GM12878 (cell line): ENCODE measurements at regions not wholly inside any gene's neighbourhood (a gene's known extent, or its start where the extent isn't known, plus 50 kb on each side); places are given as distances from the start of the nearest gene placed in this dataset.

Experiments used
- ATAC-seq: fragments of 200-7000 bp; cut with Tn5 transposase; 3 replicates; pipeline ENCODE4 v1.9.1; 2020; ENCODE audit warnings: mild to moderate bottlenecking, moderate library complexity
- BruUV-seq: library from RNA; stranded (reverse); fragments of 400-500 nt; replicated peaks from 2 replicates; lab custom pipeline; 2021; lab: Mats Ljungman, UMichigan
- CTCF ChIA-PET: fragments of 300-600 bp; sonication (Branson Sonifier 250); formaldehyde crosslinking; extraction: SDS; loops from one replicate; lab custom pipeline; 2021; ENCODE audit warnings: inconsistent platforms; lab: Yijun Ruan, JAX
- POLR2A ChIA-PET: fragments of 350-600 bp; formaldehyde crosslinking; extraction: SDS; loops from one replicate; lab custom pipeline; 2021; ENCODE audit warnings: inconsistent platforms; lab: Charles Lee
- RAD21 ChIA-PET: fragments of 300-600 bp; sonication (Branson Sonifier 250); formaldehyde crosslinking; loops from one replicate; lab custom pipeline; 2023; ENCODE audit warnings: antibody characterized with exemption; ENCODE audit not compliant: unreplicated experiment; lab: Charles Lee
- SMC1A ChIA-PET: fragments of 300-600 bp; sonication (Branson Sonifier 250); formaldehyde crosslinking; loops from one replicate; lab custom pipeline; 2023; ENCODE audit not compliant: unreplicated experiment, uncharacterized antibody; lab: Charles Lee
- DNase-seq: peaks from one replicate; pipeline ENCODE4 v3.0.0-alpha.2; 2011; ENCODE audit warnings: low read depth, low spot score
- FAIRE-seq: peaks from 3 replicates; lab custom pipeline; 2011; peaks lifted over from hg19 to GRCh38; lab: Jason Lieb, UNC
- H2AFZ ChIP-seq: 2 replicates; pipeline ENCODE4 v1.6.0; 2011; ENCODE audit warnings: low read depth, low read length, control low read depth; ENCODE audit not compliant: control insufficient read depth
- H3K27ac ChIP-seq: 2 replicates; pipeline ENCODE4 v1.5.1; 2011; ENCODE audit warnings: control low read depth; ENCODE audit not compliant: control insufficient read depth, insufficient read depth
- H3K27me3 ChIP-seq, 2 experiments: replicated peaks in 1 of 2; 2 replicates each; pipeline versions ENCODE4 v1.6.0 to v1.6.1; 2011; ENCODE audit warnings: low read length in 1 of 2; ENCODE audit not compliant: control insufficient read depth in 2 of 2, insufficient read depth in 2 of 2
- H3K36me3 ChIP-seq, 2 experiments: 2 replicates each; pipeline ENCODE4 v1.5.1; 2011; ENCODE audit warnings: low read length in 1 of 2; ENCODE audit not compliant: control insufficient read depth in 2 of 2, insufficient read depth in 2 of 2
- H3K4me1 ChIP-seq: 2 replicates; pipeline ENCODE4 v1.6.1; 2011; ENCODE audit warnings: mild to moderate bottlenecking, low read length, moderate library complexity, mixed read lengths; ENCODE audit not compliant: control insufficient read depth, insufficient read depth
- H3K4me2 ChIP-seq: 2 replicates; pipeline ENCODE4 v1.6.0; 2011; ENCODE audit warnings: control low read depth; ENCODE audit not compliant: control insufficient read depth, insufficient read depth
- H3K4me3 ChIP-seq: fragments of 200-600 bp; sonication (generic); 2 replicates; pipeline ENCODE4 v1.5.1; 2016
- H3K79me2 ChIP-seq: 2 replicates; pipeline ENCODE4 v1.6.0; 2011; ENCODE audit warnings: low read length; ENCODE audit not compliant: control insufficient read depth, insufficient read depth
- H3K9ac ChIP-seq: 2 replicates; pipeline ENCODE4 v1.8.0; 2011; ENCODE audit warnings: low read length, control low read depth, mixed read lengths; ENCODE audit not compliant: control insufficient read depth, insufficient read depth
- H3K9me3 ChIP-seq: replicated peaks from 3 replicates; pipeline ENCODE4 v1.5.1; 2011; ENCODE audit warnings: mild to moderate bottlenecking, low read length; ENCODE audit not compliant: control insufficient read depth, insufficient read depth
- H4K20me1 ChIP-seq: 2 replicates; pipeline ENCODE4 v1.6.0; 2011; ENCODE audit not compliant: control insufficient read depth, insufficient read depth
- BHLHE40 ChIP-seq, 2 experiments: fragments of 450-650 bp in 1 of 2; IDR thresholded peaks; 2 replicates each; pipeline ENCODE4 v1.6.1; 2011 to 2017; ENCODE audit warnings: low read depth in 2 of 2, borderline replicate concordance in 1 of 2, improper control_type of control experiment in 1 of 2, low read length in 1 of 2, mild to moderate bottlenecking in 1 of 2
- EP300 ChIP-seq, 2 experiments: fragments of 150-350 bp in 1 of 2; IDR thresholded peaks; 2 replicates each; pipeline ENCODE4 v1.6.1; 2011 to 2012; ENCODE audit warnings: low read depth in 2 of 2, low read length in 2 of 2, borderline replicate concordance in 1 of 2, improper control_type of control experiment in 1 of 2, inconsistent platforms in 1 of 2; ENCODE audit not compliant: control insufficient read depth in 1 of 2
- FOXM1 ChIP-seq: IDR thresholded peaks from 2 replicates; pipeline ENCODE4 v1.6.1; 2012; ENCODE audit warnings: low read depth, mild to moderate bottlenecking, inconsistent platforms, low read length, moderate library complexity
- MAX ChIP-seq: IDR thresholded peaks from 2 replicates; pipeline ENCODE4 v1.6.1; 2012; ENCODE audit warnings: low read depth, low read length, improper control_type of control experiment
- NFXL1 ChIP-seq: fragments of 450-650 bp; IDR thresholded peaks from 2 replicates; pipeline ENCODE4 v1.6.1; 2017; ENCODE audit warnings: antibody characterized with exemption, mild to moderate bottlenecking, borderline replicate concordance
- PRDM15 ChIP-seq: fragments of 450-650 bp; formaldehyde crosslinking; IDR thresholded peaks from 2 replicates; pipeline ENCODE4 v1.4.0; 2020; ENCODE audit warnings: mild to moderate bottlenecking, moderate library complexity
- RAD21 ChIP-seq: IDR thresholded peaks from 2 replicates; pipeline ENCODE4 v1.6.1; 2011; ENCODE audit warnings: mild to moderate bottlenecking, low read depth, low read length, moderate library complexity; ENCODE audit not compliant: insufficient read depth
- SREBF1 ChIP-seq: IDR thresholded peaks from 2 replicates; pipeline ENCODE4 v1.6.1; 2012; ENCODE audit warnings: mild to moderate bottlenecking, low read length
- ZBTB11 ChIP-seq: fragments of 450-650 bp; formaldehyde crosslinking; IDR thresholded peaks from 2 replicates; pipeline ENCODE4 v1.5.0; 2022; ENCODE audit warnings: mild to moderate bottlenecking, missing genetic modification characterization
- ZNF217 ChIP-seq: fragments of 450-650 bp; IDR thresholded peaks from 2 replicates; pipeline ENCODE4 v1.6.1; 2017; ENCODE audit warnings: antibody characterized with exemption, mild to moderate bottlenecking
- ZNF274 ChIP-seq: IDR thresholded peaks from one replicate; pipeline ENCODE4 v1.8.0; 2011; ENCODE audit not compliant: insufficient read length, insufficient read depth
- ZZZ3 ChIP-seq: IDR thresholded peaks from 2 replicates; pipeline ENCODE4 v1.6.1; 2011; ENCODE audit warnings: low read depth; ENCODE audit not compliant: control insufficient read depth, insufficient read length
- WGBS: methylation state at CpG from one replicate; pipeline ENCODE4 v1.1.6; 2016; ENCODE audit warnings: low lambda C conversion rate; ENCODE audit not compliant: insufficient replicate concordance, insufficient coverage; ENCODE audit errors: missing lambda C conversion rate; 5-methylcytosine and 5-hydroxymethylcytosine counted together
- in situ Hi-C: fragments of 300-500 bp; cut with MboI; formaldehyde crosslinking; loops from 9 replicates; pipeline ENCODE4 v1.14.3; 2018; ENCODE audit warnings: mixed read lengths
- intact Hi-C: fragments of 100-400 bp; cut with micrococcal nuclease; formaldehyde crosslinking; loops from one replicate; pipeline ENCODE4 v1.14.2; 2022; ENCODE audit not compliant: unreplicated experiment

GRCh38 chr6:6812427-6812826 is 223.9 kb downstream of the LY86 start:
- no TSS peak for BruUV-seq
- no peaks in the 10 kb centered on the region for H3K27me3 ChIP-seq
- no peaks in the 10 kb centered on the region for H4K20me1 ChIP-seq
- no peak overlapping the region for H3K9ac ChIP-seq
- ATAC-seq, result no peak
- in situ Hi-C loops, result no loop called here
- peaks cover 32% of the 10 kb centered on the region for H3K4me1 ChIP-seq
- POLR2A ChIA-PET, result interaction anchor here (2.3 kb wide), 1 partner anchor 18 kb away, joined by 9 read pairs; no protein-coding TSS in a partner anchor
- 97% methylated on average over 2 of the region's 2 CpGs for WGBS
- no peak overlapping the region for H3K4me2 ChIP-seq
- no peaks in the 10 kb centered on the region for H3K79me2 ChIP-seq
- intact Hi-C loops, result no loop called here
- no peak overlapping the region for H3K27ac ChIP-seq
- no peak for DNase-seq
- TF ChIP-seq ZZZ3 (no peak), SREBF1 (no peak), EP300 (IDR thresholded peaks at IDR 0.05; ENCODE audit: borderline replicate concordance in 1 of 2, control insufficient read depth in 1 of 2, low read depth in 2 of 2, low read length in 2 of 2) (no peak), ZNF274 (no peak), FOXM1 (no peak), NFXL1 (no peak), PRDM15 (CRISPR knock-in tag) (no peak), MAX (no peak), ZBTB11 (CRISPR knock-in tag) (no peak), RAD21 (no peak), BHLHE40 (IDR thresholded peaks at IDR 0.05; ENCODE audit: borderline replicate concordance in 1 of 2, low read depth in 2 of 2, low read length in 1 of 2) (no peak), ZNF217 (no peak)
- CTCF ChIA-PET, result interaction anchor here (0.8 to 4.0 kb wide), 4 partner anchors 12 to 25 kb away, joined by 3 to 16 read pairs (median 4); no protein-coding TSS in a partner anchor
- no peak overlapping the region for H3K4me3 ChIP-seq
- SMC1A ChIA-PET, result interaction anchor here (0.8 to 3.3 kb wide), 7 partner anchors 9 to 275 kb away, joined by 3 to 31 read pairs (median 4); no protein-coding TSS in a partner anchor
- no peak overlapping the region for H2AFZ ChIP-seq
- FAIRE-seq, result no peak
- H3K36me3 ChIP-seq, result no peaks in the 10 kb centered on the region
- RAD21 ChIA-PET, result interaction anchor here (1.0 to 4.4 kb wide), 5 partner anchors 10 to 27 kb away, joined by 3 to 29 read pairs (median 5); no protein-coding TSS in a partner anchor
- H3K9me3 ChIP-seq, result no peaks in the 10 kb centered on the region
